SK-N-SH (cell line): ENCODE measurements at regions not wholly inside any gene's neighbourhood (a gene's known extent, or its start where the extent isn't known, plus 50 kb on each side); places are given as distances from the start of the nearest gene placed in this dataset.
"Not testable (repeated sequence)": the region's sequence is repeated elsewhere in the genome, so short reads cannot be mapped to it uniquely, and the experiment has no call there.

Experiments
- CTCF ChIA-PET: fragments of 300-600, 350-600 bp; formaldehyde crosslinking; extraction: SDS; loops from one replicate; lab custom pipeline; 2021; lab: Yijun Ruan, JAX
- POLR2A ChIA-PET: fragments of 350-600 bp; sonication (Branson Sonifier 250); formaldehyde crosslinking; extraction: SDS; loops from one replicate; lab custom pipeline; 2020; ENCODE audit warnings: antibody characterized with exemption, inconsistent platforms; lab: Yijun Ruan, JAX
- DNase-seq: peaks from one replicate; pipeline ENCODE4 v3.0.0; 2012
- H2AFZ ChIP-seq: fragments of 200-600 bp; sonication (generic); 2 replicates; pipeline ENCODE4 v1.8.1; 2016; ENCODE audit warnings: antibody characterized with exemption, mild to moderate bottlenecking, low read depth
- H3F3A ChIP-seq: fragments of 200-600 bp; sonication (generic); replicated peaks from 2 replicates; pipeline ENCODE3; 2016; ENCODE audit warnings: antibody characterized with exemption, mild to moderate bottlenecking; ENCODE audit not compliant: insufficient read depth
- H3K27ac ChIP-seq, 2 experiments: fragments of 200-500 bp in 1 of 2; fragments of 200-600 bp in 1 of 2; sonication (Bioruptor generic) in 1 of 2; sonication (generic), shearing (Covaris generic) in 1 of 2; 2 replicates each; pipeline versions ENCODE4 v1.5.1 to v1.6.1; 2014 to 2016; ENCODE audit warnings: low read depth in 2 of 2, inconsistent platforms in 1 of 2, low read length in 1 of 2, mild to moderate bottlenecking in 1 of 2, mixed read lengths in 1 of 2
- H3K27me3 ChIP-seq: fragments of 200-600 bp; sonication (generic), shearing (Covaris generic); 2 replicates; pipeline ENCODE4 v1.6.1; 2016; ENCODE audit warnings: mixed run types; ENCODE audit not compliant: insufficient read depth
- H3K36me3 ChIP-seq, 2 experiments: fragments of 200-500 bp in 1 of 2; fragments of 200-600 bp in 1 of 2; sonication (Bioruptor generic) in 1 of 2; sonication (generic) in 1 of 2; replicated peaks in 1 of 2; 2 replicates each; pipeline versions ENCODE3 to v1.5.1; 2014 to 2016; ENCODE audit warnings: low read length in 1 of 2, mild to moderate bottlenecking in 1 of 2; ENCODE audit not compliant: insufficient read depth in 2 of 2, control insufficient read depth in 1 of 2
- H3K4me1 ChIP-seq, 2 experiments: fragments of 200-500 bp in 1 of 2; fragments of 200-600 bp in 1 of 2; sonication (Bioruptor generic) in 1 of 2; sonication (generic), shearing (Covaris generic) in 1 of 2; 2 replicates each; pipeline versions ENCODE4 v1.5.1 to v1.6.1; 2014 to 2016; ENCODE audit warnings: low read depth in 1 of 2, low read length in 1 of 2, mixed run types in 1 of 2; ENCODE audit not compliant: insufficient read depth in 2 of 2, control insufficient read depth in 1 of 2
- H3K4me2 ChIP-seq: fragments of 200-600 bp; sonication (generic), shearing (Covaris generic); 2 replicates; pipeline ENCODE4 v1.6.1; 2017; ENCODE audit warnings: mixed run types
- H3K4me3 ChIP-seq, 2 experiments: fragments of 200-500 bp in 1 of 2; fragments of 200-600 bp in 1 of 2; sonication (Bioruptor generic) in 1 of 2; sonication (generic), shearing (Covaris generic) in 1 of 2; 2 replicates each; pipeline versions ENCODE4 v1.5.1 to v1.8.1; 2014 to 2016; ENCODE audit warnings: low read depth in 2 of 2, inconsistent platforms in 1 of 2, low read length in 1 of 2, mild to moderate bottlenecking in 1 of 2, mixed read lengths in 1 of 2, moderate library complexity in 1 of 2
- H3K79me2 ChIP-seq: fragments of 200-600 bp; sonication (generic); 2 replicates; pipeline ENCODE4 v1.8.1; 2017; ENCODE audit warnings: mild to moderate bottlenecking; ENCODE audit not compliant: insufficient read depth
- H3K9ac ChIP-seq: fragments of 200-600 bp; sonication (generic); 2 replicates; pipeline ENCODE4 v1.6.1; 2017; ENCODE audit warnings: mixed run types
- H3K9me2 ChIP-seq: fragments of 200-600 bp; sonication (generic); 2 replicates; pipeline ENCODE4 v1.6.1; 2017; ENCODE audit warnings: mixed run types
- H3K9me3 ChIP-seq: fragments of 200-600 bp; sonication (generic); 2 replicates; pipeline ENCODE4 v1.6.1; 2017; ENCODE audit warnings: mixed run types, mild to moderate bottlenecking, moderate library complexity
- H4K20me1 ChIP-seq: fragments of 200-600 bp; sonication (generic); 2 replicates; pipeline ENCODE4 v1.6.1; 2017; ENCODE audit warnings: mild to moderate bottlenecking, mixed run types; ENCODE audit not compliant: insufficient read depth
- EZH2phosphoT487 ChIP-seq: fragments of 200-600 bp; sonication (generic); IDR thresholded peaks from 2 replicates; pipeline ENCODE4 v1.6.1; 2017; ENCODE audit warnings: low read depth, mixed run types, mild to moderate bottlenecking, antibody characterized with exemption, moderate library complexity, borderline replicate concordance
- FOXM1 ChIP-seq: IDR thresholded peaks from 2 replicates; pipeline ENCODE4 v1.4.0; 2012; ENCODE audit warnings: low read depth, mild to moderate bottlenecking
- RAD21 ChIP-seq: IDR thresholded peaks from 2 replicates; pipeline ENCODE4 v1.6.1; 2012; ENCODE audit warnings: mild to moderate bottlenecking, low read length
- RCOR1 ChIP-seq: fragments of 150-350 bp; IDR thresholded peaks from 2 replicates; pipeline ENCODE4 v1.6.1; 2017; ENCODE audit warnings: antibody characterized with exemption, low read length
- RXRA ChIP-seq: IDR thresholded peaks from 2 replicates; pipeline ENCODE4 v1.4.0; 2012; ENCODE audit warnings: low read depth, mild to moderate bottlenecking, borderline replicate concordance
- TEAD4 ChIP-seq: IDR thresholded peaks from 2 replicates; pipeline ENCODE4 v1.4.0; 2012; ENCODE audit warnings: mild to moderate bottlenecking, borderline replicate concordance; ENCODE audit not compliant: insufficient read depth
- USF1 ChIP-seq: IDR thresholded peaks from 2 replicates; pipeline ENCODE4 v1.4.0; 2012; ENCODE audit warnings: low read depth, borderline replicate concordance
- WGBS: methylation state at CpG from one replicate; pipeline ENCODE4 v1.1.6; 2017; ENCODE audit warnings: low lambda C conversion rate; 5-methylcytosine and 5-hydroxymethylcytosine counted together
- TF ChIP-seq, protein P1 (sequence below): fragments of 150-350 bp; IDR thresholded peaks from 2 replicates; pipeline ENCODE4 v1.6.1; 2017; ENCODE audit warnings: antibody characterized with exemption, low read length, low read depth, borderline replicate concordance
- TF ChIP-seq, protein P2 (sequence below): fragments of 200-600 bp; sonication (generic); IDR thresholded peaks from 2 replicates; pipeline ENCODE4 v1.6.1; 2017; ENCODE audit warnings: antibody characterized with exemption, mild to moderate bottlenecking, moderate library complexity

- Histone ChIP-seq H3K27me3 (no peaks in the 10 kb centered on the region), H3K4me1 (no peaks in the 10 kb centered on the region), H3K79me2 (no peaks in the 10 kb centered on the region), H3K4me2 (no peak overlapping the region), H3K27ac (no peak overlapping the region), H2AFZ (no peak overlapping the region), H3K9me3 (no peaks in the 10 kb centered on the region; the same call in 1 of the 2 replicates), H4K20me1 (no peaks in the 10 kb centered on the region), H3K9me2 (no peaks in the 10 kb centered on the region), H3K9ac (no peak overlapping the region), H3K4me3 (no peak overlapping the region), H3F3A (no peaks in the 10 kb centered on the region), H3K36me3 (no peaks in the 10 kb centered on the region)
- WGBS = 39% methylated on average over 1 of the region's 1 CpG
- CTCF ChIA-PET = no interaction called here
- POLR2A ChIA-PET = no interaction called here
- TF ChIP-seq FOXM1 (no peak), TEAD4 (no peak), RAD21 (no peak), USF1 (no peak), EZH2phosphoT487 (no peak), RXRA (no peak), RCOR1 (no peak)
- TF ChIP-seq, protein P1, sequence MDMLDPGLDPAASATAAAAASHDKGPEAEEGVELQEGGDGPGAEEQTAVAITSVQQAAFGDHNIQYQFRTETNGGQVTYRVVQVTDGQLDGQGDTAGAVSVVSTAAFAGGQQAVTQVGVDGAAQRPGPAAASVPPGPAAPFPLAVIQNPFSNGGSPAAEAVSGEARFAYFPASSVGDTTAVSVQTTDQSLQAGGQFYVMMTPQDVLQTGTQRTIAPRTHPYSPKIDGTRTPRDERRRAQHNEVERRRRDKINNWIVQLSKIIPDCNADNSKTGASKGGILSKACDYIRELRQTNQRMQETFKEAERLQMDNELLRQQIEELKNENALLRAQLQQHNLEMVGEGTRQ = no peak
- TF ChIP-seq, protein P2, sequence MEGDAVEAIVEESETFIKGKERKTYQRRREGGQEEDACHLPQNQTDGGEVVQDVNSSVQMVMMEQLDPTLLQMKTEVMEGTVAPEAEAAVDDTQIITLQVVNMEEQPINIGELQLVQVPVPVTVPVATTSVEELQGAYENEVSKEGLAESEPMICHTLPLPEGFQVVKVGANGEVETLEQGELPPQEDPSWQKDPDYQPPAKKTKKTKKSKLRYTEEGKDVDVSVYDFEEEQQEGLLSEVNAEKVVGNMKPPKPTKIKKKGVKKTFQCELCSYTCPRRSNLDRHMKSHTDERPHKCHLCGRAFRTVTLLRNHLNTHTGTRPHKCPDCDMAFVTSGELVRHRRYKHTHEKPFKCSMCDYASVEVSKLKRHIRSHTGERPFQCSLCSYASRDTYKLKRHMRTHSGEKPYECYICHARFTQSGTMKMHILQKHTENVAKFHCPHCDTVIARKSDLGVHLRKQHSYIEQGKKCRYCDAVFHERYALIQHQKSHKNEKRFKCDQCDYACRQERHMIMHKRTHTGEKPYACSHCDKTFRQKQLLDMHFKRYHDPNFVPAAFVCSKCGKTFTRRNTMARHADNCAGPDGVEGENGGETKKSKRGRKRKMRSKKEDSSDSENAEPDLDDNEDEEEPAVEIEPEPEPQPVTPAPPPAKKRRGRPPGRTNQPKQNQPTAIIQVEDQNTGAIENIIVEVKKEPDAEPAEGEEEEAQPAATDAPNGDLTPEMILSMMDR = no peak
- DNase-seq = no peak
These were observed 129.7 kb downstream of the EPC1 start for GRCh38 chr10:32217216-32217615.

DNA sequence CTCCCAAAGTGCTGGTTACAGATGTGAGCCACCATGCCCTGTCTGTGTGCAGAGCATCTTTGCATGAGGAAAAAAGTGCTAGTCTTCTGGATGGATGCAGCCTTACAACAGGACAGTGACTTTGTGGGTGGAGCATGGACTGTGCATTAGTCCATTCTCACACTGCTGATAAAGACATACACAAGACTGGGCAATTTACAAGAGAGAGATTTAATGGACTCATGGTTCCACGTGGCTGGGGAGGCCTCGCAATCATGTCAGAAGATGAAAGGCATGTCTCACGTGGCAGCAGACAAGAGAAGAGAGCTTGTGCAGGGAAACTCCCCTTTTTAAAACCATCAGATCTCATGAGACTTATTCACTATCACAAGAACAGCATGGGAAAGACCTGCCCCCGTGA lies 133.1 kb downstream of the EPC1 start:
- H3K27ac ChIP-seq, H3F3A ChIP-seq, H3K9me3 ChIP-seq, H4K20me1 ChIP-seq, H3K9me2 ChIP-seq, H3K79me2 ChIP-seq, DNase-seq, H3K4me2 ChIP-seq, H3K36me3 ChIP-seq, H3K27me3 ChIP-seq, POLR2A ChIA-PET, H3K9ac ChIP-seq, H3K4me1 ChIP-seq, H3K4me3 ChIP-seq, H2AFZ ChIP-seq: not testable (repeated sequence)
- CTCF ChIA-PET = interaction anchor here (0.6 kb wide), 1 partner anchor 18 kb away, joined by 4 read pairs; no protein-coding TSS in a partner anchor
- WGBS = 55% methylated on average over 4 of the region's 4 CpGs
